GM12878 (cell line): ENCODE measurements at regions not wholly inside any gene's neighbourhood (a gene's known extent, or its start where the extent isn't known, plus 50 kb on each side); places are given as distances from the start of the nearest gene placed in this dataset.

Experiments used
- ATAC-seq: fragments of 200-7000 bp; cut with Tn5 transposase; 3 replicates; pipeline ENCODE4 v1.9.1; 2020; ENCODE audit warnings: mild to moderate bottlenecking, moderate library complexity
- BruUV-seq: library from RNA; stranded (reverse); fragments of 400-500 nt; replicated peaks from 2 replicates; lab custom pipeline; 2021; lab: Mats Ljungman, UMichigan
- CTCF ChIA-PET: fragments of 300-600 bp; sonication (Branson Sonifier 250); formaldehyde crosslinking; extraction: SDS; loops from one replicate; lab custom pipeline; 2021; ENCODE audit warnings: inconsistent platforms; lab: Yijun Ruan, JAX
- POLR2A ChIA-PET: fragments of 350-600 bp; formaldehyde crosslinking; extraction: SDS; loops from one replicate; lab custom pipeline; 2021; ENCODE audit warnings: inconsistent platforms; lab: Charles Lee
- RAD21 ChIA-PET: fragments of 300-600 bp; sonication (Branson Sonifier 250); formaldehyde crosslinking; loops from one replicate; lab custom pipeline; 2023; ENCODE audit warnings: antibody characterized with exemption; ENCODE audit not compliant: unreplicated experiment; lab: Charles Lee
- SMC1A ChIA-PET: fragments of 300-600 bp; sonication (Branson Sonifier 250); formaldehyde crosslinking; loops from one replicate; lab custom pipeline; 2023; ENCODE audit not compliant: unreplicated experiment, uncharacterized antibody; lab: Charles Lee
- DNase-seq: peaks from one replicate; pipeline ENCODE4 v3.0.0-alpha.2; 2011; ENCODE audit warnings: low read depth, low spot score
- FAIRE-seq: peaks from 3 replicates; lab custom pipeline; 2011; peaks lifted over from hg19 to GRCh38; lab: Jason Lieb, UNC
- H2AFZ ChIP-seq: 2 replicates; pipeline ENCODE4 v1.6.0; 2011; ENCODE audit warnings: low read depth, low read length, control low read depth; ENCODE audit not compliant: control insufficient read depth
- H3K27ac ChIP-seq: 2 replicates; pipeline ENCODE4 v1.5.1; 2011; ENCODE audit warnings: control low read depth; ENCODE audit not compliant: control insufficient read depth, insufficient read depth
- H3K27me3 ChIP-seq, 2 experiments: replicated peaks in 1 of 2; 2 replicates each; pipeline versions ENCODE4 v1.6.0 to v1.6.1; 2011; ENCODE audit warnings: low read length in 1 of 2; ENCODE audit not compliant: control insufficient read depth in 2 of 2, insufficient read depth in 2 of 2
- H3K36me3 ChIP-seq, 2 experiments: 2 replicates each; pipeline ENCODE4 v1.5.1; 2011; ENCODE audit warnings: low read length in 1 of 2; ENCODE audit not compliant: control insufficient read depth in 2 of 2, insufficient read depth in 2 of 2
- H3K4me1 ChIP-seq: 2 replicates; pipeline ENCODE4 v1.6.1; 2011; ENCODE audit warnings: mild to moderate bottlenecking, low read length, moderate library complexity, mixed read lengths; ENCODE audit not compliant: control insufficient read depth, insufficient read depth
- H3K4me2 ChIP-seq: 2 replicates; pipeline ENCODE4 v1.6.0; 2011; ENCODE audit warnings: control low read depth; ENCODE audit not compliant: control insufficient read depth, insufficient read depth
- H3K4me3 ChIP-seq: fragments of 200-600 bp; sonication (generic); 2 replicates; pipeline ENCODE4 v1.5.1; 2016
- H3K79me2 ChIP-seq: 2 replicates; pipeline ENCODE4 v1.6.0; 2011; ENCODE audit warnings: low read length; ENCODE audit not compliant: control insufficient read depth, insufficient read depth
- H3K9ac ChIP-seq: 2 replicates; pipeline ENCODE4 v1.8.0; 2011; ENCODE audit warnings: low read length, control low read depth, mixed read lengths; ENCODE audit not compliant: control insufficient read depth, insufficient read depth
- H3K9me3 ChIP-seq: replicated peaks from 3 replicates; pipeline ENCODE4 v1.5.1; 2011; ENCODE audit warnings: mild to moderate bottlenecking, low read length; ENCODE audit not compliant: control insufficient read depth, insufficient read depth
- H4K20me1 ChIP-seq: 2 replicates; pipeline ENCODE4 v1.6.0; 2011; ENCODE audit not compliant: control insufficient read depth, insufficient read depth
- BACH1 ChIP-seq: fragments of 450-650 bp; IDR thresholded peaks from 2 replicates; pipeline ENCODE4 v1.6.1; 2017; ENCODE audit warnings: mild to moderate bottlenecking, borderline replicate concordance
- NFYA ChIP-seq: IDR thresholded peaks from 2 replicates; pipeline ENCODE4 v1.6.1; 2011; ENCODE audit warnings: low read depth, mild to moderate bottlenecking, low read length, improper control_type of control experiment, borderline replicate concordance
- WGBS: methylation state at CpG from one replicate; pipeline ENCODE4 v1.1.6; 2016; ENCODE audit warnings: low lambda C conversion rate; ENCODE audit not compliant: insufficient replicate concordance, insufficient coverage; ENCODE audit errors: missing lambda C conversion rate; 5-methylcytosine and 5-hydroxymethylcytosine counted together
- in situ Hi-C: fragments of 300-500 bp; cut with MboI; formaldehyde crosslinking; loops from 9 replicates; pipeline ENCODE4 v1.14.3; 2018; ENCODE audit warnings: mixed read lengths
- intact Hi-C: fragments of 100-400 bp; cut with micrococcal nuclease; formaldehyde crosslinking; loops from one replicate; pipeline ENCODE4 v1.14.2; 2022; ENCODE audit not compliant: unreplicated experiment
- TF ChIP-seq, protein P1 (sequence below): IDR thresholded peaks from 2 replicates; pipeline ENCODE4 v1.6.1; 2012; ENCODE audit warnings: improper control_type of control experiment, low read depth, low read length; ENCODE audit not compliant: insufficient replicate concordance
- TF ChIP-seq, protein P2 (sequence below): fragments of 450-650 bp; conservative IDR thresholded peaks from 2 replicates; pipeline ENCODE4 v1.6.1; 2017; ENCODE audit warnings: mild to moderate bottlenecking, moderate library complexity
- TF ChIP-seq, protein P3 (sequence below): IDR thresholded peaks from 2 replicates; pipeline ENCODE4 v1.6.1; 2012; ENCODE audit warnings: low read depth, low read length, improper control_type of control experiment

DNA sequence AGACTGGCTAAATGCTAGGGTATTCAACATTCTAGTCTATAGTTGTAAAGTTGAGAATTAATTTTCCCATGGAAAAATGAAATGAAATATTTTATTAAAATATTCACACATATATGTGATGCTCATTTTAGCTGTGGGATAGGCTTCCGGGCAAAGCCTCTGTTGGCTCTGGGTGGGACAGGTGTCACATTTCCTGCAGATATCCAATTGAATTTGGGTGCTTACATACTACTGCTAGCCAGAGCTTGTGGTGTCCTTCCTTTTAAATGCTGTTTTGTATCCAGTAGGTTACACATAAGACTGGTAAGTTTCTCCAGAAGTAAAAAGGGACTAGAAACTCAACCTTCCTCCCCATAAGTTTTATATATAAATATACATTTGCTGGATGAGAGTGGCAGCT lies 73.8 kb downstream of the RPRM start (continued):
- TF ChIP-seq, protein P1, sequence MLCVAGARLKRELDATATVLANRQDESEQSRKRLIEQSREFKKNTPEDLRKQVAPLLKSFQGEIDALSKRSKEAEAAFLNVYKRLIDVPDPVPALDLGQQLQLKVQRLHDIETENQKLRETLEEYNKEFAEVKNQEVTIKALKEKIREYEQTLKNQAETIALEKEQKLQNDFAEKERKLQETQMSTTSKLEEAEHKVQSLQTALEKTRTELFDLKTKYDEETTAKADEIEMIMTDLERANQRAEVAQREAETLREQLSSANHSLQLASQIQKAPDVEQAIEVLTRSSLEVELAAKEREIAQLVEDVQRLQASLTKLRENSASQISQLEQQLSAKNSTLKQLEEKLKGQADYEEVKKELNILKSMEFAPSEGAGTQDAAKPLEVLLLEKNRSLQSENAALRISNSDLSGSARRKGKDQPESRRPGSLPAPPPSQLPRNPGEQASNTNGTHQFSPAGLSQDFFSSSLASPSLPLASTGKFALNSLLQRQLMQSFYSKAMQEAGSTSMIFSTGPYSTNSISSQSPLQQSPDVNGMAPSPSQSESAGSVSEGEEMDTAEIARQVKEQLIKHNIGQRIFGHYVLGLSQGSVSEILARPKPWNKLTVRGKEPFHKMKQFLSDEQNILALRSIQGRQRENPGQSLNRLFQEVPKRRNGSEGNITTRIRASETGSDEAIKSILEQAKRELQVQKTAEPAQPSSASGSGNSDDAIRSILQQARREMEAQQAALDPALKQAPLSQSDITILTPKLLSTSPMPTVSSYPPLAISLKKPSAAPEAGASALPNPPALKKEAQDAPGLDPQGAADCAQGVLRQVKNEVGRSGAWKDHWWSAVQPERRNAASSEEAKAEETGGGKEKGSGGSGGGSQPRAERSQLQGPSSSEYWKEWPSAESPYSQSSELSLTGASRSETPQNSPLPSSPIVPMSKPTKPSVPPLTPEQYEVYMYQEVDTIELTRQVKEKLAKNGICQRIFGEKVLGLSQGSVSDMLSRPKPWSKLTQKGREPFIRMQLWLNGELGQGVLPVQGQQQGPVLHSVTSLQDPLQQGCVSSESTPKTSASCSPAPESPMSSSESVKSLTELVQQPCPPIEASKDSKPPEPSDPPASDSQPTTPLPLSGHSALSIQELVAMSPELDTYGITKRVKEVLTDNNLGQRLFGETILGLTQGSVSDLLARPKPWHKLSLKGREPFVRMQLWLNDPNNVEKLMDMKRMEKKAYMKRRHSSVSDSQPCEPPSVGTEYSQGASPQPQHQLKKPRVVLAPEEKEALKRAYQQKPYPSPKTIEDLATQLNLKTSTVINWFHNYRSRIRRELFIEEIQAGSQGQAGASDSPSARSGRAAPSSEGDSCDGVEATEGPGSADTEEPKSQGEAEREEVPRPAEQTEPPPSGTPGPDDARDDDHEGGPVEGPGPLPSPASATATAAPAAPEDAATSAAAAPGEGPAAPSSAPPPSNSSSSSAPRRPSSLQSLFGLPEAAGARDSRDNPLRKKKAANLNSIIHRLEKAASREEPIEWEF: no peak
- TF ChIP-seq NFYA: no peak

DNA sequence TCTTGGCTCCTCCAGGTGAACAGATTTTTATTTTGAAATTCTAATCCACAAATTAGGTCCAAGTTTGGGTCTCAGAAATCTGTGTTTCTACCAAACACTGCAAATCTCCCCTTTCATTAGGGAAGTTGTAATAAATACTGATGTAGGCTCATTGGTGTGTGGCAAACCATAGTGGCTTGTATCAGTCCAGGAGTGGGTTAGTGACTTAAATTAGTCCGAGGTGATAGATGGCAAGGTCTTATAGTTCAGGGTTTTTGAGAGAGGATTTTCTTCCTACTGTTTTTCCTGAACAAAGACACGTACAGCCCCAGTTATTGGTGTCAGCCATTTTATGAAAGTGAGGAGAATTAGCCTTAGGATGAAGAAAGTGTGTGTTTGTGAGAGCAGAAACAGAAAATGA lies 74.6 kb downstream of the RPRM start:
- Histone ChIP-seq H4K20me1 (no peaks in the 10 kb centered on the region), H3K4me3 (no peak overlapping the region), H3K9me3 (no peaks in the 10 kb centered on the region), H2AFZ (no peak overlapping the region), H3K4me2 (no peak overlapping the region), H3K27me3 (no peaks in the 10 kb centered on the region), H3K27ac (no peak overlapping the region), H3K79me2 (no peaks in the 10 kb centered on the region), H3K4me1 (no peaks in the 10 kb centered on the region), H3K9ac (no peak overlapping the region), H3K36me3 (no peaks in the 10 kb centered on the region)
- ChIA-PET SMC1A (no interaction called here), CTCF (no interaction called here), RAD21 (no interaction called here), POLR2A (no interaction called here)
- no TSS peak for BruUV-seq
- 6% methylated on average over 2 of the region's 2 CpGs for whole genome bisulfite sequencing
- FAIRE-seq (no peak), DNase-seq (no peak), ATAC-seq (no peak)
- intact Hi-C loops: no loop called here
- in situ Hi-C loops: no loop called here
- TF ChIP-seq, protein P2, sequence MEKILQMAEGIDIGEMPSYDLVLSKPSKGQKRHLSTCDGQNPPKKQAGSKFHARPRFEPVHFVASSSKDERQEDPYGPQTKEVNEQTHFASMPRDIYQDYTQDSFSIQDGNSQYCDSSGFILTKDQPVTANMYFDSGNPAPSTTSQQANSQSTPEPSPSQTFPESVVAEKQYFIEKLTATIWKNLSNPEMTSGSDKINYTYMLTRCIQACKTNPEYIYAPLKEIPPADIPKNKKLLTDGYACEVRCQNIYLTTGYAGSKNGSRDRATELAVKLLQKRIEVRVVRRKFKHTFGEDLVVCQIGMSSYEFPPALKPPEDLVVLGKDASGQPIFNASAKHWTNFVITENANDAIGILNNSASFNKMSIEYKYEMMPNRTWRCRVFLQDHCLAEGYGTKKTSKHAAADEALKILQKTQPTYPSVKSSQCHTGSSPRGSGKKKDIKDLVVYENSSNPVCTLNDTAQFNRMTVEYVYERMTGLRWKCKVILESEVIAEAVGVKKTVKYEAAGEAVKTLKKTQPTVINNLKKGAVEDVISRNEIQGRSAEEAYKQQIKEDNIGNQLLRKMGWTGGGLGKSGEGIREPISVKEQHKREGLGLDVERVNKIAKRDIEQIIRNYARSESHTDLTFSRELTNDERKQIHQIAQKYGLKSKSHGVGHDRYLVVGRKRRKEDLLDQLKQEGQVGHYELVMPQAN: no peak
- TF ChIP-seq, protein P1: no peak
- no peak for TF ChIP-seq BACH1
- TF ChIP-seq, protein P3, sequence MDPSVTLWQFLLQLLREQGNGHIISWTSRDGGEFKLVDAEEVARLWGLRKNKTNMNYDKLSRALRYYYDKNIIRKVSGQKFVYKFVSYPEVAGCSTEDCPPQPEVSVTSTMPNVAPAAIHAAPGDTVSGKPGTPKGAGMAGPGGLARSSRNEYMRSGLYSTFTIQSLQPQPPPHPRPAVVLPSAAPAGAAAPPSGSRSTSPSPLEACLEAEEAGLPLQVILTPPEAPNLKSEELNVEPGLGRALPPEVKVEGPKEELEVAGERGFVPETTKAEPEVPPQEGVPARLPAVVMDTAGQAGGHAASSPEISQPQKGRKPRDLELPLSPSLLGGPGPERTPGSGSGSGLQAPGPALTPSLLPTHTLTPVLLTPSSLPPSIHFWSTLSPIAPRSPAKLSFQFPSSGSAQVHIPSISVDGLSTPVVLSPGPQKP: no peak
